ENCODE measurements at regions not wholly inside any gene's neighbourhood (a gene's known extent, or its start where the extent isn't known, plus 50 kb on each side); places are given as distances from the start of the nearest gene placed in this dataset.

DNA sequence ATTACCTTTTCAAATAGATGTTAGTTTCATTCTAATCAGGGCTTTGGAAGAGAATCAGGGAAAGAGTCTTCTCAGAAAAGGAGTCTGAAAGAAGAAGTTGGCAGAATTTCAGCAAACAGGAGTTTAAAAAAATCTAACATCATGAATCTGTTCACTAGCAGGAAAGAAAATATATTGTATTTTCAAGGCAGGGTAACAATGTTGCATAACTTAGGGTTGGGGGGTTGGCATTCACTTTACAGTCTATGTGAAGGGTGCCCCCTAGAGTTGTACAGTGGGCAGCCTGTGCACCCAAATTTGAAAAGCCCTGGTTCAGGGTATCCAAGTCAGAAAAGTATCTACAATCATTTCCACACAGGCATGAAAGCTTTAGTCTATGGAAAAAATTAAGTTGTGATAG is 348.4 kb upstream of the SLC30A5 start:
- DNase-seq (ENCODE audit: low read depth, low spot score), result no peak

DNA sequence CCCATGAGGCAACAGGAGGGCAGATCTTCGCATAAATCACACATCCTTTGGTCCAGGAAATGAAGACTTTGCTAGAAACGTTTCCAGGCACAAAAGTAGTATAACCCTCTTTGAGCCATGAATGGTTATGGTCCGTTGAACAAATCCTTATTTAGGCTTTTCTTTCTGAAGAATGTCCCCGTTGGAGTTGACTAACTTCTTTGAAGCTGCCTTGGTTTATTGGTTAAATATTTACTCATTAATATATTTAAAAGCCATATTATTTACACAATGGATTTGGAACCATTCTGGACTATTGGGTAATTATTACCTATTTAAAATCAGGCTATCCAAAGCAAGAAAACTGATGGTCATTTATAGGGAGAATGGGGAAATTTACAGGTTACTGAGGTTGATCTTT is 347.6 kb upstream of the SLC30A5 start:
- DNase-seq (ENCODE audit: low read depth, low spot score), result no peak

- DNase-seq (ENCODE audit: low read depth, low spot score), result no peak
Measured at GRCh38 chr5:68746643-68747420, 347.0 kb upstream of the SLC30A5 start.

DNA sequence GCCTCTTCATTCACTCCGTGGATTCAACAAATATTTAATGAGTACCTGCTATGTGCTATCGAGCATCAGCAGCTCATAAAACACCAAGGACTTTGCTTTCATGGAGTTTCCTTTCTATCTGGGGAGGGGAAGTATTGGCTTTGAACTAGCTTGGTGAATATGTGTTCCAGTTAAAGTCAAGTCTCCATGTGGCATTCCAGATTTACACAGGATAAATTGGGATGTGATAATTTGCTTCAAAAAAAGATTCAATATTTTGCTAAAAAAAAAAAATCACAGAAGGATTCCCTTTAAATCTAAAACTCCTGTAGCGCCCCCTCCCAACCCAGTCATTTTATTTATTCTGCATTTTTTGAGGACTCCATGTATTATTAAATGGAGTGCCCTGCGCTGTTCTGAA is 346.3 kb upstream of the SLC30A5 start:
- no peak for DNase-seq (ENCODE audit: low read depth, low spot score)

DNA sequence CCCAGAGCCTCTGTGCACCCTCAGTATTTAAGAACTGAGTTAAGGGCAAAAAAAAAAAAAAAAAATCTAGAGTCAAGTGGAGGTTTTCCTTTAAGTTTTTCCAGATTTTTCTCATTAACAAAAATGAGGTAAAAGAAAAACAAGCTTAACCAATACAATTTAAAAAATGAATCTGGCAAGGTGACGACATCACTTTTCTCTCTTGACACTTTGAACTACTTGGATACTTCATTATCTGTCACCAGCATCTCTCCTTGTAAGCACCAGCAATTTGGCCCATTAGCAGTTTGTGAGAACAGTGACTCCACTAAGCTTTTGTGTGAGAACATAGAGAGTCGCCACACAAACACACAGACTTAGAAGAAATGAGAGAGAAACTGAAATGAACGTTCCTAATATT is 345.7 kb upstream of the SLC30A5 start:
- DNase-seq (ENCODE audit: low read depth, low spot score), result no peak

GRCh38 chr5:68749077-68749476 is 344.7 kb upstream of the SLC30A5 start:
- DNase-seq (ENCODE audit: low read depth, low spot score), result no peak

GRCh38 chr5:68749631-68750030 is 344.2 kb upstream of the SLC30A5 start:
- no peak for DNase-seq (ENCODE audit: low read depth, low spot score)

- no peak for DNase-seq (ENCODE audit: low read depth, low spot score)
Measured at GRCh38 chr5:68751661-68752060, 342.2 kb upstream of the SLC30A5 start.

- peak; percentile 4 for DNase-seq (ENCODE audit: low read depth, low spot score)
Measured at GRCh38 chr5:68754536-68754935, 339.3 kb upstream of the SLC30A5 start.

DNA sequence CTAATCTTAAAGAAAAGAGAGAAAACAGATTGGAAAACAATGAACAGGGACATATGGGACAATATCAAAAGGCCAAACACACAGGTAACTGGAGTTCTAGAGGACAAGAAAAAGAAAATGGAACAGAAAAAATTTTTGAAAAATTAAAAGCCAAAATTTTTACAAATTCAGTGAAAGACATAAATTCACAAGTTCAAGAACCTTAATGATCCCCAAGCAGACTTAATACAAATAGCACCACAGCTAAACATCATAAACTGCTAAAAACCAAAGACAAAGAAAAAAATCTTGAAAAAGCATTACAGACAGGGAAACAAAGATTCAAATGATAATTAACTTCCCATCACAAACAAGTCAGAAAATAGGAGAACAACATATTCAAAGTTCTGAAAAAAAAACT is 338.5 kb upstream of the SLC30A5 start:
- no peak for DNase-seq (ENCODE audit: low read depth, low spot score)

GRCh38 chr5:68757006-68757405 is 336.8 kb upstream of the SLC30A5 start:
- DNase-seq (ENCODE audit: low read depth, low spot score), result no peak

DNA sequence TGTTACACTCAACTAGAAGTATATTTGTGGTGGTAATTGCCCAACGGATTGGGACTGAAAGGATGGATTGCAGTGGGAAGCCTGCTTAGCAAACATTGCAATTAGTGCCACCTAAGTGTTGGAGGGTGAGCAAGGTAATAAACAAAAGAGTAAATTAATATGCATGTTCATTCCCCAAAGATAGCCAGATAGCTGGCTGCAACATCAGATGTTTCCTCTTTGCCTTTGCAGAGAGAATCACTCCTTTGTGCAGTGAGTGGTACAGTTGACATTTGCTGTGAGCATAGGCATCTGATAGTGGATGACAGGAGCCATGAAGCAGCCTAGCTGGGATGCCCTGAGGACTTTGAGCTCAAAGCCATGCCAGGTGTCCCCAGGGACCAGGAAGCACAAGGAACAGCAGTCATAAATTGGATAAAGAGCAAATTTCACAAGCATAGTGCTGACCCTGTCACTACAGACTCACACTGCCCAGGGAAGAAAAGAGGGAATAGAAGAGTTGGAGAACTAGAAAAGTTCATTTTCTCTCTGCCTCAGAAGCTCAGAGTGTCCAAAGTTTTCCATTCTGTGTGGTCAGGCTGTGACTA is 336.1 kb upstream of the SLC30A5 start:
- DNase-seq (ENCODE audit: low read depth, low spot score), result no peak

- DNase-seq (ENCODE audit: low read depth, low spot score), result no peak
Measured at GRCh38 chr5:68759593-68759992, 334.2 kb upstream of the SLC30A5 start.

DNA sequence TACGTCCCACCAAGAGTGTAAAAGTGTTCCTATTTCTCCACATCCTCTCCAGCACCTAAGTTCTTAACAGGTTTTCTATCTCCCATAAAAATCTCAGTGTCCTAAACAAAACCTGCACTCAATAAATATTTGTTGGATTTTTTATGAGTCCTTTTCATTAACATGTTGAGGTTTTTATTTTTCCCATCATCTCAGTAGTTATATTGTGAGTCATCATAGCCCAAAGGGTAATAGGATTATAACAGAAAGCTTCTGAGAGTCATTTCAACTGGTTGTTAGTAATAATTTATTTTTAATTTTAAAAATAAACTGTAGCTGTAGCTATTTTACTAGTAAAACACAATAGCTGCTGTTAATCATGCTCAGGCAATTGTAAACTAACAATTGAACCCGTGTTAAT is 331.6 kb upstream of the SLC30A5 start:
- DNase-seq (ENCODE audit: low read depth, low spot score), result no peak

- no peak for DNase-seq (ENCODE audit: low read depth, low spot score)
Measured at GRCh38 chr5:68766952-68767464, 326.8 kb upstream of the SLC30A5 start.

DNA sequence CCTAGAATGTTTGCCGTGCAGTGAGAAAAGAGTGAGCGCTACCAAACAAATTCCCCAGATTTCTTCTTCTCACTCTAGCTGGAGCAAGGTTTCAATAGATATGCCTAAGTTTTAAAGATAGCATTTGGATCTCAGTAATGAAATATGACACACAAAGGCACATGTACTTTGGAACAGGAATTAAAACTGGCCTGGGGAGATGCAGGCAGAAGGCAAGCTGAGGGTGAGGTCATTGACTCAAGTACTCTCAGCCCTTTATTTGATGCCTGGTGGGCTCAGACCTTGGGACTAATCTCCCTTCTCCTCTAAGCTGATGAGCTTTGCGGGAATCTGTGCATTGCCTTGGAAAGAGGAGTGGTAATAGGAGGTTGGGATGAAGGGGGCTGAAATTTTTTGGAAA is 323.3 kb upstream of the SLC30A5 start:
- DNase-seq (ENCODE audit: low read depth, low spot score), result no peak

DNA sequence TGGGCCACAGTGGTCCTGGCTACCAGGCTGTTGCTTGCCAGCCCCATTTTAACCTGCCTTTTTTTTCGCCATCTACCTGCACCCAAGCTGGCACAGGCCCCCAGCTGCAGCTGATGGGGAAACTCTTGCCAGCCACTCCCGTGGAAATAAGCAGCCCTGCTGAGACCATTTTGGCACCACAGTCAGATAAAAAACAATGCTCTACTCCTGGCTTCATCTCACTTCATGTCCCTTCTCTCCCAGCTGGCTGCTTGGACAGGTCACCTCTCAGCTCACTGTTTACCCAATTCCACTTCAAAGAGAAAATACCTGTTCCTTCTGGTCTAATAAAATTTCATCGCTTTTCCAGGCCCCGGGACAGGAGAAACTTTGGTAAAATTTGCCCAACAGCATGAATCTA is 322.6 kb upstream of the SLC30A5 start:
- no peak for DNase-seq (ENCODE audit: low read depth, low spot score)

DNA sequence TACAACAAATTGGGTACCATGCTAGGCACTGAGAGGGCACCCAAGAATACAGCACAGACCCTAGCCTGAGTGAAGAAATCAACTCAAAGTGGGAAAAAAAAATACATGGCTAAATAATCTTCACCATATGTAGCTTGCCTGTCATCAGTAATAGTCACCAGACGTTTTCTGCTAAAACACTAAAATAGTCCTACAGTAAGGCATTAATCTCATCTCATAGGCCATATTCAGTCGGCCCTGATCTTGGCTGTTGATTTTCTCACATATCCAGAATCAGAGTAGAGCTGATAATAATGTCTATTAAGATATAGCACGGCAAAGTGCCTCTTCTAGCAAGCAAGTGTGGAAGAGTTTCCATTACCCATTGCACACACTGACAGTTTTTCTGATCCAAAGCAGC is 322.1 kb upstream of the SLC30A5 start:
- DNase-seq (ENCODE audit: low read depth, low spot score), result no peak

DNA sequence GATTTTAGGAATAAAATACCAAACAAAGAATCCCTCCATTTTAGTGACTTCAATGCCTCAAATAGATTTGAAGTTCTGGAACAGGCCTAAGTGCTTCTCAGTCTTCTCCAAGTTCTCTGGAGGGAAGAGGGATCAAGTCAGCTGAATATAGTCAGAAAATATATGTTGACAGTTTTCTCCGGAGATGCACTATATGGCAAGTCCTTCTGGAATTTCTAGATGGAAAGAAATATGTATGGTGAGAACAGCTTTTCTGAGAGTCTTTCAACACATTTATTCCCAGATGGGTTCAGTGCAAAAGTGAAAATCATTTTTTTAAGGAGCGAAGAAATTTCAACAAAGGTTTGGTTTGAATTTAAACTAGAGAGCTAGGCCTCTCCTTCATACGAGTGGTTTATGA is 317.4 kb upstream of the SLC30A5 start:
- no peak for DNase-seq (ENCODE audit: low read depth, low spot score)

DNA sequence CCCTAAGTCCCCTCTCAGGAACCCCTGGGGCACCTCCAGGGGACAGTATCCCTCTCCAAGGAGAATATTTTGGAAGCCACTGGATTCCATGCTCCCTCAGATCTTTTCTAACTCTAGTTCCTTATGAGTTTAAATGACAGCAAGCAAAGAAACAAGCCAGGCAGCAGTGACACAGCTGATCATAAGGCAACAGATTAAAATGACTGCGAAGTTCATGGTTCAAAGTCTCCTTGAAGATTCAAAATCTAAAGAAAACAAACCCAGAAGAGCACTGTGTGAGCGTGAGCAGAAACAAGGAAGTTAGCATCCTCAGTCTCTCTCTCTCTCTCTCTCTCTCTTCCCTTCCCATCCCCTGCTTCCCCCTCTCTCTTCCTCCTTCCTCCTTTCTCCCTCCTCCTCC is 316.7 kb upstream of the SLC30A5 start:
- DNase-seq (ENCODE audit: low read depth, low spot score), result no peak

- no peak for DNase-seq (ENCODE audit: low read depth, low spot score)
Measured at GRCh38 chr5:68778484-68778883, 315.3 kb upstream of the SLC30A5 start.

GRCh38 chr5:68780299-68780955 is 313.4 kb upstream of the SLC30A5 start:
- DNase-seq (ENCODE audit: low read depth, low spot score), result no peak

GRCh38 chr5:68793074-68793473 is 300.7 kb upstream of the SLC30A5 start:
- DNase-seq (ENCODE audit: low read depth, low spot score), result no peak

All from astrocyte of the hippocampus (primary cell).